Parathyroid adenoma (tissue), 2 donors: ENCODE measurements at regions not wholly inside any gene's neighbourhood (a gene's known extent, or its start where the extent isn't known, plus 50 kb on each side); places are given as distances from the start of the nearest gene placed in this dataset.

ENCODE experiments used
- H2AFZ ChIP-seq: fragments of 300-600 bp; sonication (generic); one replicate; pipeline ENCODE4 v1.7.0; 2017; ENCODE audit warnings: antibody characterized with exemption, mild to moderate bottlenecking
- H3K27ac ChIP-seq: fragments of 300-600 bp; sonication (generic); one replicate; pipeline ENCODE4 v1.7.0; 2017
- H3K27me3 ChIP-seq: fragments of 300-600 bp; sonication (generic); one replicate; pipeline ENCODE4 v1.7.0; 2017; ENCODE audit warnings: low read length; ENCODE audit not compliant: control insufficient read depth, insufficient read depth
- H3K36me3 ChIP-seq: fragments of 300-600 bp; sonication (generic); one replicate; pipeline ENCODE4 v1.7.0; 2017; ENCODE audit warnings: low read length; ENCODE audit not compliant: control insufficient read depth, insufficient read depth
- H3K4me1 ChIP-seq: fragments of 300-600 bp; sonication (generic); one replicate; pipeline ENCODE4 v1.7.0; 2017; ENCODE audit warnings: control low read depth
- H3K4me2 ChIP-seq: fragments of 300-600 bp; sonication (generic); one replicate; pipeline ENCODE4 v1.7.0; 2017; ENCODE audit warnings: low read length
- H3K4me3 ChIP-seq: fragments of 300-600 bp; sonication (generic); one replicate; pipeline ENCODE4 v1.7.0; 2017; ENCODE audit warnings: low read depth, low read length
- H3K79me2 ChIP-seq: fragments of 300-600 bp; sonication (generic); one replicate; pipeline ENCODE4 v1.7.0; 2017; ENCODE audit warnings: control low read depth
- H3K9ac ChIP-seq: fragments of 300-600 bp; sonication (generic); one replicate; pipeline ENCODE4 v1.7.0; 2017; ENCODE audit warnings: mild to moderate bottlenecking
- H3K9me3 ChIP-seq: fragments of 300-600 bp; sonication (generic); one replicate; pipeline ENCODE4 v1.7.0; 2017; ENCODE audit warnings: low read length; ENCODE audit not compliant: control insufficient read depth
- TF ChIP-seq, protein P1 (sequence below): fragments of 300-600 bp; sonication (generic); IDR thresholded peaks from one replicate; pipeline ENCODE4 v1.7.0; 2017; ENCODE audit warnings: antibody characterized with exemption, mild to moderate bottlenecking
- donor health status: primary hyperparathyroidism.

DNA sequence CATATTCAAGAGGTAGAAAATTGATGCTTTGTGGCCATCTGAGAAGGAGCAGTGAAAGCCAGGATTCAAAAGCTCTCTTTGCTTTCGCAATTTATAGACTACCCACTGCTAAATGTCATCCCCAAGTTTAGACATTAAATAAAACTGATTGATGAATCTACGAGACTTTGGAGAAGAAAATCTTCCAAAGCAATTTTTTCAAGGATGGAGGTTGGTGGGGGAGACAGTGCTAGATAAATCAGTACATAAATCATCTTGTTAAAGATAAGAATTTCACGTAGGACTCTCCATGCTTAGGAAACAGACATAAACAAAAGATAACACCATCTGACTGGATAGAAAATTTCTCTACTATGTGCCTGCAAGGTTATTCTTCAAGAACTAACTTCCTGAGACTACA is 147.6 kb upstream of the TIAM1 start:
- Histone ChIP-seq H3K27ac (no peak overlapping the region), H2AFZ (no peak overlapping the region), H3K27me3 (no peaks in the 10 kb centered on the region), H3K4me3 (no peak overlapping the region), H3K79me2 (no peaks in the 10 kb centered on the region), H3K4me1 (no peaks in the 10 kb centered on the region), H3K9ac (no peak overlapping the region), H3K9me3 (no peaks in the 10 kb centered on the region), H3K4me2 (no peak overlapping the region), H3K36me3 (no peaks in the 10 kb centered on the region)
- TF ChIP-seq, protein P1, sequence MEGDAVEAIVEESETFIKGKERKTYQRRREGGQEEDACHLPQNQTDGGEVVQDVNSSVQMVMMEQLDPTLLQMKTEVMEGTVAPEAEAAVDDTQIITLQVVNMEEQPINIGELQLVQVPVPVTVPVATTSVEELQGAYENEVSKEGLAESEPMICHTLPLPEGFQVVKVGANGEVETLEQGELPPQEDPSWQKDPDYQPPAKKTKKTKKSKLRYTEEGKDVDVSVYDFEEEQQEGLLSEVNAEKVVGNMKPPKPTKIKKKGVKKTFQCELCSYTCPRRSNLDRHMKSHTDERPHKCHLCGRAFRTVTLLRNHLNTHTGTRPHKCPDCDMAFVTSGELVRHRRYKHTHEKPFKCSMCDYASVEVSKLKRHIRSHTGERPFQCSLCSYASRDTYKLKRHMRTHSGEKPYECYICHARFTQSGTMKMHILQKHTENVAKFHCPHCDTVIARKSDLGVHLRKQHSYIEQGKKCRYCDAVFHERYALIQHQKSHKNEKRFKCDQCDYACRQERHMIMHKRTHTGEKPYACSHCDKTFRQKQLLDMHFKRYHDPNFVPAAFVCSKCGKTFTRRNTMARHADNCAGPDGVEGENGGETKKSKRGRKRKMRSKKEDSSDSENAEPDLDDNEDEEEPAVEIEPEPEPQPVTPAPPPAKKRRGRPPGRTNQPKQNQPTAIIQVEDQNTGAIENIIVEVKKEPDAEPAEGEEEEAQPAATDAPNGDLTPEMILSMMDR: no peak

DNA sequence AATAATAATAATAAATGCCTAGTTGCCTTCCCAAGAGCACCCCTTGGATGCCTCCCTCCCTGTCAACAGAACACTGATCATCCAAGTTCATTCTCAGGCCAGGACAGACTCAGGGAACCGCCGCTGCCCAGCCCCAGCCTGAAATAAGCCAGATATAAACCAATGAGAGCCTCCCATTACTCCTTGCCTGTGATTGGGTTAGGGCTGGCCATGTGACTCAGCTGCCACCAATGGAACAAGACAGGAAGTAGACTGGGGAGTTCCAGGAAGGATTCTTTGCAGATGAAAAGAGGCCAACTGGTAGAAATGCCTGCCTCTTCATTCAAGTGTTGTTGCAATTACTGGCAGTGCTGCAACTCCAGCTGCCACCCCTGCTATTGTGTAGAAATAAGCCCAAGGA is 146.4 kb upstream of the TIAM1 start:
- H3K4me3 ChIP-seq: no peak overlapping the region
- no peaks in the 10 kb centered on the region for H3K4me1 ChIP-seq
- no peaks in the 10 kb centered on the region for H3K79me2 ChIP-seq
- H2AFZ ChIP-seq: no peak overlapping the region
- H3K27ac ChIP-seq: no peak overlapping the region
- H3K9me3 ChIP-seq: no peaks in the 10 kb centered on the region
- no peaks in the 10 kb centered on the region for H3K36me3 ChIP-seq
- TF ChIP-seq, protein P1: no peak
- no peaks in the 10 kb centered on the region for H3K27me3 ChIP-seq
- H3K9ac ChIP-seq: no peak overlapping the region
- H3K4me2 ChIP-seq: no peak overlapping the region

DNA sequence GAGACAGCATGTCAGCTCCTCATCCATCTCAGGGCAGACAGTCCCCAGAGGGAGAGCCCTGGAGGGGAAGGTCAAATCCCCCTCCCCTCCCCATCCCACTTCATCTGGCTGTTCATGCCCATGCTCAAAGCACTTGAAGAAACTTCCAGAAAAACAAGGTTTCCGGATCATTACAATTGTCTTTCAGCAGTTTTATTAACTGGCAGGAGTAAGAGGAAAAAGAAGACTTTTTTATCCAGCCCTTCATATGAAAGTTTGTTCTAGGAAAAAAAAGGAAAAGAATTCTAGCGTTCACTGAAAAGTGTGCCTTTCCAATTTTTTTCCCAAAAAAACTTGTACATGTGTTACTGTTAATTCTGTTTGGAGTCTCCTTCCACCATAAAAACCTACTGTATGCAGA is 145.7 kb upstream of the TIAM1 start:
- no peaks in the 10 kb centered on the region for H3K79me2 ChIP-seq
- TF ChIP-seq, protein P1: no peak
- no peaks in the 10 kb centered on the region for H3K36me3 ChIP-seq
- no peak overlapping the region for H2AFZ ChIP-seq
- no peak overlapping the region for H3K4me3 ChIP-seq
- no peak overlapping the region for H3K27ac ChIP-seq
- no peaks in the 10 kb centered on the region for H3K27me3 ChIP-seq
- no peak overlapping the region for H3K4me2 ChIP-seq
- no peaks in the 10 kb centered on the region for H3K4me1 ChIP-seq
- no peaks in the 10 kb centered on the region for H3K9me3 ChIP-seq
- no peak overlapping the region for H3K9ac ChIP-seq

DNA sequence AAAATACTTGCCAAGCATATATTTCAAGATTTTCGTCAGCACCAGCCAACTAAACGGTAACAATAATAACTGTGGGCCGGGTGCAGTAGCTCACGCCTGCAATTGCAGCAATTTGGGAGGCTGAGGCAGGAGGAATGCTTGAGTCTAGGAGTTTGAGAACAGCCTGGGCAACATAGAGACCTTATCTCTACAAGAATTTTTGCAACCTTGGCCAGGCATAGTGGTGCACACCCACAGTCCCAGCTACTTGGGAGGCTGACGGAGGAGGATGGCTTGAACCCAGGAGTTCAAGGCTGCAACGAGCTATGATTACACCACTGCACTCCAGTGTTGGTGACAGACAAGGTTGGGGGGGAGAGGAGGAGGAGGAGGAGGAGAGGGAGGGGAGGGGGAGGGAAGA is 145.0 kb upstream of the TIAM1 start:
- TF ChIP-seq, protein P1: no peak
- Histone ChIP-seq H3K4me2 (no peak overlapping the region), H2AFZ (no peak overlapping the region), H3K4me3 (no peak overlapping the region), H3K27ac (no peak overlapping the region), H3K4me1 (no peaks in the 10 kb centered on the region), H3K79me2 (no peaks in the 10 kb centered on the region), H3K9ac (no peak overlapping the region), H3K9me3 (no peaks in the 10 kb centered on the region), H3K27me3 (no peaks in the 10 kb centered on the region), H3K36me3 (no peaks in the 10 kb centered on the region)

DNA sequence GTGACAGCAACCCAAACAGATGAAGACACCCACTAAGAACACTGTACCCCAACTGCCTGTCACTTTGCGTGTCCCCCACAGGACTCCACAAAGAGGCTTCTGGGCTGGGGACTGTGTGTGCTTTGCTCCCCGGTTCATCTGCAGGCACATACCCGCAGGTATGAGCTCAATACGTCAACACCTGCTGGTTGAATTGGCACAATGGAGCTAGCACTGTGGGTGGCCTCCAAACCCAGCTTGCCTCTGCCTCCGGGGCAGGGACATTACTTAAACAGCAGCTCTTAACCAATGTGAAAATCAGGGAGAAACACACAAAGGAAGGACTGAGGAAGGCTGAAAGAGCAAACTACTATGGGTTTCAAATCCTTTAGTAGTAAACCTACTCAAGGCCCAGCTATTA is 140.2 kb upstream of the TIAM1 start:
- Histone ChIP-seq H3K9ac (no peak overlapping the region), H3K79me2 (no peaks in the 10 kb centered on the region), H2AFZ (no peak overlapping the region), H3K9me3 (no peaks in the 10 kb centered on the region), H3K4me3 (no peak overlapping the region), H3K4me1 (no peaks in the 10 kb centered on the region), H3K4me2 (no peak overlapping the region), H3K36me3 (no peaks in the 10 kb centered on the region), H3K27me3 (no peaks in the 10 kb centered on the region), H3K27ac (no peak overlapping the region)
- TF ChIP-seq, protein P1: no peak
